DMS53 (cell line): ENCODE measurements at regions not wholly inside any gene's neighbourhood (a gene's known extent, or its start where the extent isn't known, plus 50 kb on each side); places are given as distances from the start of the nearest gene placed in this dataset.
"Not testable (repeated sequence)": the region's sequence is repeated elsewhere in the genome, so short reads cannot be mapped to it uniquely, and the experiment has no call there.

ENCODE experiments used
- DNase-seq: peaks from one replicate; lab custom pipeline; 2025; lab: John Stamatoyannopoulos, UW

DNA sequence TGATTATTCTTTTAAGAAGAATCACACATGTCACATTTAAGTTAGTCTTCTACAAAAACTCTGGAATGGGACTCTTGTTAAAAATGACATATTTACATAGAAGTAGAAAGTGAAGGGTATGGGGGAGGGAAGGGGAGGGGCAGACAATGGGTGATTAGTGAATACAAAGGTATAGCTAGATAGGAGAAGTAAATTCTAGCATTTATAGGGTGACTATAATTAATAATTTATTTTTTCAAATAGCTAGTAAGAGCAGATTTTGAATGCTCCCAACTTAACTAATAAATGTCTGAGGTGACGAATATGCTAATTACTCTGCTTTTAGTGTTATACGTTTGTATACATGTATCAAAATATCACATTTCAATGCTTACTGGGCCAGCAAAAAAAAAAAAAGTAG, 59.4 kb downstream of the BLTP3B start:
- no peak for DNase-seq

DNA sequence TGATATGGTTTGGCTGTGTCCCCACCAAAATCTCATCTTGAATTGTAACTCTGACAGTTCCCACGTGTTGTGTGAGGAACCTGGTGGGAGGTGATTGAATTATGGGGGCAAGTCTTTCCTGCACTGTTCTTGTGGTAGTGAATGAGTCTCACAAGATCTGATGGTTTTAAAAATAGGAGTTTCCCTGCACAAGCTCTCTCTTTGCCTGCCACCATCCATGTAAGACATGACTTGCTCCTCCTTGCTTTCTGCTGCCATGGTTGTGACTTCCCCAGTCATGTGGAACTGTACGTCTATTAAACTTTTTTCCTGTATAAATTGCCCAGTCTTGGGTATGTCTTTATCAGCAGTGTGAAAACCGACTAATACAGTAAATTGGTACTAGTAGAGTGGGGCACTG, 63.9 kb downstream of the BLTP3B start:
- not testable (repeated sequence) for DNase-seq

DNA sequence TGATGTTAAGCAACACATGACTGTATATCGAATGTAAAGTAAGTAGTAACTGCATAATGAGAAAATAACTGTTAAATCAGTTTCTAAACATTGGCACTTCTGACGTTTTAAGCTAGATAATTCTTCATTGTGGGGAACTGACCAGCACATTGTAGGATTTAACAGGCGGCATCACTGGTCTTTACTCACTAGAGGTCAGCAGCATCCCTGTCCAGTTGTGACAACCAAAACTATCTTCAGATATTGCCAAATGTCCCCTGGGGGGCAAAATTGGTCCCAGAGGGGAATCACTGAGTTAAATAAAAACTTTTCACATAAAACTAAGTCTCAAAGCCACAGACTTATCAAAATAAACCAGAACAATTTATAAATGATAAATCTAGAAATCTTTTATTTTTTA, 65.3 kb downstream of the BLTP3B start:
- peak; percentile 10 for DNase-seq

DNA sequence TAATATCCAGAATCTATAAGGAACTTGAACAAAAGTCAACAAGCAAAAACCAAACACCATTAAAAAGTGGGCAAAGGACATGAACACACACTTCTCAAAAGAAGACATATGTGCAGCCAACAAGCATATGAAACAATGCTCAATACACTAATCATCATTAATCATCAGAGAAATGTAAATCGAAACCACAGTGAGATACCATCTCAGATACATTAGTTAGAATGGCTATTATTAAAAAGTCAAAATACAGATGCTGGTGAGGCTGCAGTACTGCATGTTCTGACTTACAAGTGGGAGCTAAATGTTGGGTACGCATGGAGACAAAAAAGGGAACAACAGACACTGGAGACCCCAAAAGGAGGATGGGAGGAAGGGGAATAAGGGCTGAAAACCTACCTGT, 67.1 kb downstream of the BLTP3B start:
- DNase-seq = no peak

DNA sequence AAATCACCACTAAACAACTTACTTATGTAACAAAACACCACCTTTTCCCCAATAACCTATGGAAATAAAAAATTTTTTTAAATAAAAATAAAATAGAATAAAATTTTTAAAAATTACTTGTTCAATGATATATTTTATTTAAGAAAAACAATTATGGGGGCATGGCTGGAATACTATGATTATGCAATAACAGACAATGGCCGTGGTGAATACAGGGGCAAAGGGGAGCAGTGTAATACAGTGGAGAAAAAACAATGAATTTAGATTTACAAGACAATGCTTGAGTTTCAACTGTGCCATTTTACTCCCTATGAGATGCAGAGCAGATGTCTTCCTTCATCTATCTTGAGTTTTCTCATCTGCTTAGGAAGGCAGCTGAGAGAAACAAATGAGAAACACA, 72.9 kb downstream of the BLTP3B start:
- DNase-seq = no peak

DNA sequence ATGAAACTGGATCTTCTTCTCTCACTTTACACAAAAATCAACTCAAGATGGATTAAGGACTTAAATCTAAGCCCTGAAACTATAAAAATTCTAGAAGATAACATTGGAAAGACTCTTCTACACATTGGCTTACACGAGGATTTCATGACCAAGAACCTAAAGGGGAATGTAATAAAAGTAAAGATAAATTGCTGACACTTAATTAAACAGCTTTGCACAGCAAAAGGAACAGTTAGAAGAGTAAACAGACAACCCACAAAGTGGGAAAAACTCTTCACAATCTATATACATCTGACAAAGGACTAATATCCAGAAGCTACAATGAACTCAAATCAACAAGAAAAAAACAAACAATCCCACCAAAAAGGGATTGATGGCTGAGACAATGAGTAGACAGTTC, 74.4 kb downstream of the BLTP3B start:
- DNase-seq = no peak

DNA sequence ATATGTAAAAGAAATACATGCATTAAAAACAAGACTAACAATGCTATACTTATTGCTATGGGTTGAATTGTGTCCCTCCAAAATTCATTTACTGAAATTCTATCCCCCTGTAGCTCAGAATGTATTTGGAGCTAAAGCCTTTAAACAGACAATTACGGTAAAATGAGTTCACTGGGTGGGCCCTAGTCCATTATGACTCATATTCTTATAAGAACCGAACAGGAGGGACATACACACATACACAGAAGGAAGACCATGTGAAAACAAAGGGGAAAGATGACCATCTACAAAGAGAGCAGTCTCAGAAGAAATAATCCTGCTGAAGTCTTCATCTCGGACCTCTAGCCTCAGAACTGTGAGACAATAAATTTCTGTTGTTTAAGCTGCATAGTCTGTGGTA, 77.1 kb upstream of the ANKS1B start:
- DNase-seq = no peak

DNA sequence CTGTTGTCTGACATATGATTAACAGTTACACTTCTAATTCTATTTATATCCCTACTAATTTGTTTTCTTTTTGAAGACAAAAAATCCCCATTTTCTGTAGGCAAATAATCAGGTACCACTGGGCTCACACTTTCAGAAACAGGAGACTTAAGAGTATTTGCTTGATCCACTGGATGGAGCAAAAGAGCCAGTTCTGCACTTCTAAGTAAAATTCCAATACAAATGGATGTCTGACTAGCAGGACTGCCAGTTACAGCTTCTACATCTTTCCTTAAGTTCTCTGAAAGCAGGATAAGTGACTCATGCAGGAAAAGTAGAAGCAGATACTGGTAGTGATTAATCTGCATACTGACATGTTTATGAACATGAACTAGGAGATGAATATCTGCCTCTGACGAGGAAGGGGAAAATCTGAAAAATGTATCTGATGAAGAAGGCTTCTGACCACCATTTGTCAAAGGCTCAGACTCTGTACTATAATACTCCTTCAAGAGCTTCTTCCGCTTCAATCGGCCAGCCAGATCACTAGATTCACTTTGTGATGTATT, 73.8 kb upstream of the ANKS1B start:
- peak; percentile 19 for DNase-seq

DNA sequence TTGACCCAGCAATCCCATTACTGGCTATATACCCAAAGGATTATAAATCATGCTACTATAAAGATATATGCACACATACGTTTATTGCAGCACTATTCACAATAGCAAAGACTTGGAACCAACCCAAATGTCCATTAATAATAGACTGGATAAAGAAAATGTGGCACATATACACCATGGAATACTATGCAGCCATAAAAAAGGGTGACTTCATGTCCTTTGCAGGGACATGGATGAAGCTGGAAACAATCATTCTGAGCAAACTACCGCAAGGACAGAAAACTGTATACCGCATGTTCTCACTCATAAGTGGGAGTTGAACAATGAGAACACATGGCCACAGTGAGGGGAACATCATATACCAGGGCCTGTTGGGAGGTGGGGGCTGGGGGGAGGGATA, 61.5 kb upstream of the ANKS1B start:
- DNase-seq = not testable (repeated sequence)

DNA sequence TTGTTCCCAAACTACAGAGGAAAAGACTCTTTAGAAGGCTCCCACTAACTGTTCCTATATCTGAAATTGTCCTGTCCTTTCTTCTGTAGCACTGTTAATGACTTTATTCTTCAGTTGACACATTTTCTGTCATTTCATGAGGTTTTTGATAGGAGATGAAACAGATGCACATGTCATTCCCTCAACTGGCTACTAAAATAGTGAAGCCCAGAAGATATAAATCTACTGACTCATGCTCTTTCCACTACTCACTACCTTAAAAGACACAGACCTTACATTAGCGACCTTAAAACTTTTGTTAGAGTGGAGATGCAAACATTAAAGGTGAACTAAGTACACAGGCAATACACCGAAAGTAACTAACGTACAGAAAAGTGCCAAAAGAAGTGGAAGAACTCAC, 59.5 kb upstream of the ANKS1B start:
- no peak for DNase-seq

DNA sequence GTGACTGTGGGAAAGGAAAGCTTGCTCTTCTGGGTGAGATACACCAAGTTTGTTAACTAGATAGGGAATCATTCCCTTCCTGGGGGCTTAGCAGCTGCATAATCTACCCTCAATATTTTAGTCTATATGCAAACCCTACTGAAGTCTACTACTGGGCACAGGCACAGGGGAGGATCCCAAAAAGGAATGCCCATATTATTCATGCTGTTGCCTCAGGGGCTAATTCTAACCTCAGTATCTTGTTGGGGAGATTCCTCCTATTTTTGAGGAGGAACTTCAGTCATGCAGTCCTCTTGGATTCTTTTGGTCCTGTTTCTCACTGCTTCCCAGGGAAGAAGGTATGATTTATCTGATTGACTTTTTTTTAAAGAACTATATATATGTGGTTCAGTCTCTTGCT, 58.9 kb upstream of the ANKS1B start:
- DNase-seq = no peak
